Epithelial cell of esophagus (primary cell): ENCODE measurements at regions not wholly inside any gene's neighbourhood (a gene's known extent, or its start where the extent isn't known, plus 50 kb on each side); places are given as distances from the start of the nearest gene placed in this dataset.
"Not testable (repeated sequence)": the region's sequence is repeated elsewhere in the genome, so short reads cannot be mapped to it uniquely, and the experiment has no call there.

Experiments used
- DNase-seq: peaks from one replicate; pipeline ENCODE4 v3.0.0; 2010; ENCODE audit warnings: low read depth
- H3K4me3 ChIP-seq: 2 replicates; pipeline ENCODE4 v1.5.1; 2011; ENCODE audit warnings: mild to moderate bottlenecking, low read length, control low read depth
- TF ChIP-seq, protein P1 (sequence below): IDR thresholded peaks from 2 replicates; pipeline ENCODE4 v1.5.1; 2011; ENCODE audit warnings: low read depth, mild to moderate bottlenecking, low read length, control low read depth, inconsistent platforms; ENCODE audit not compliant: insufficient read depth; ENCODE audit errors: missing control alignments

DNA sequence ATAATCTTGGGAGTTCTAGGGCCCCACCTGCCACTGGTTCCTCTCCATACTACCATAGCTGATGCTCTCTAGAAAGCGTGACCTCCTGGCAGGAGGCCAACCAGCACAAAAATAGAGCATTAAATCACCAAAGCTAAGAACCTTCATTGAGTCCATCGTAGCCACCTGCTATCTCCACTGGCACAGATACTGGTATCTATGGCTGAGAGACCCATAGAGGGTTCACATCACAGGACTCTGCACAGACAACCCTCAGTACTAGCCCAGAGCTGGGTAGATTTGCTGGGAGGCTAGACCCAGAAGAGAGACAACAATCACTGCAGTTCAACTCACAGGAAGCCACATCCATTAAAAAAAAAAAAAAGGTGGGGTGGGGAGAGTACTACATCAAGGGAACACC is 509.1 kb downstream of the DTWD2 start:
- TF ChIP-seq, protein P1, sequence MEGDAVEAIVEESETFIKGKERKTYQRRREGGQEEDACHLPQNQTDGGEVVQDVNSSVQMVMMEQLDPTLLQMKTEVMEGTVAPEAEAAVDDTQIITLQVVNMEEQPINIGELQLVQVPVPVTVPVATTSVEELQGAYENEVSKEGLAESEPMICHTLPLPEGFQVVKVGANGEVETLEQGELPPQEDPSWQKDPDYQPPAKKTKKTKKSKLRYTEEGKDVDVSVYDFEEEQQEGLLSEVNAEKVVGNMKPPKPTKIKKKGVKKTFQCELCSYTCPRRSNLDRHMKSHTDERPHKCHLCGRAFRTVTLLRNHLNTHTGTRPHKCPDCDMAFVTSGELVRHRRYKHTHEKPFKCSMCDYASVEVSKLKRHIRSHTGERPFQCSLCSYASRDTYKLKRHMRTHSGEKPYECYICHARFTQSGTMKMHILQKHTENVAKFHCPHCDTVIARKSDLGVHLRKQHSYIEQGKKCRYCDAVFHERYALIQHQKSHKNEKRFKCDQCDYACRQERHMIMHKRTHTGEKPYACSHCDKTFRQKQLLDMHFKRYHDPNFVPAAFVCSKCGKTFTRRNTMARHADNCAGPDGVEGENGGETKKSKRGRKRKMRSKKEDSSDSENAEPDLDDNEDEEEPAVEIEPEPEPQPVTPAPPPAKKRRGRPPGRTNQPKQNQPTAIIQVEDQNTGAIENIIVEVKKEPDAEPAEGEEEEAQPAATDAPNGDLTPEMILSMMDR, result no peak
- H3K4me3 ChIP-seq, result no peak overlapping the region
- DNase-seq, result no peak

DNA sequence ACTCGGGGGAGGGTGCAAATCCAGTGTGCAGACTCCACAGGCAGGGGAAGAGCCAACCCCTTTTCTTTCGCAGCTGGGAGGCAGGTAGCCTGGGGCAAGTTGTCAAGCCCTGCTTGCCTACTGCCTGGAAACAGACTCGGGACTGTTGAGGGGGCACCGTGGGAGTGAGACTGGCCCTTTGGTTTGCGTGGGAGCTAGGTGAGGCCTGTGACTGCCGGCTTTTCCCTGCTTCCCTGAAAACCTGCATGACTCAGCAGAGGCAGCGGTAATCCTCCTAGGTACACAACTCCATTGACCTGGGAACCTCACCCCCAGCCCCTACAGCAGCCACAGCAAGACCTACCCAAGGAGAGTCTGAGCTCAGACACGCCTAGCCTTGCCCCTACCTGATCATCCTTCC is 509.5 kb downstream of the DTWD2 start:
- no peak overlapping the region for H3K4me3 ChIP-seq
- no peak for DNase-seq
- TF ChIP-seq, protein P1, result no peak

DNA sequence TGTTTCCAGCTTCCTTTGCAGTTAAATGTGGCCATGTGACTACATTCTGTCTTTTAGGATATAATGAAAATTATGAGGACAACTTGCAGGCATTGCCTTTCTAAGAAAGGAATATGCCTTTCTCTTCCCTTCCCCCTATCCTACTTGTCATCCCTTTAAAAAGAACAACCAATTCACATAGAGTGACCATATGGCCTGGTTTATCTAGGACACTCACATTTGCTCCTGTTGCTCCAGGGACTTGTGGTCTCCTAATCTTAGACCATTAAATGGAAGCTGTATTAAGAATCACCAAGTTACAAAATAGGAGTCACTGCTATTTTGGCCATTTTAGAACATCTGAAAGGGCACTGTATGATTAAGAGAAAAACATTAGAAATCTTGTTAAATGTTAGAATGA is 520.3 kb downstream of the DTWD2 start:
- no peak for DNase-seq
- H3K4me3 ChIP-seq, result no peak overlapping the region
- TF ChIP-seq, protein P1, result no peak

DNA sequence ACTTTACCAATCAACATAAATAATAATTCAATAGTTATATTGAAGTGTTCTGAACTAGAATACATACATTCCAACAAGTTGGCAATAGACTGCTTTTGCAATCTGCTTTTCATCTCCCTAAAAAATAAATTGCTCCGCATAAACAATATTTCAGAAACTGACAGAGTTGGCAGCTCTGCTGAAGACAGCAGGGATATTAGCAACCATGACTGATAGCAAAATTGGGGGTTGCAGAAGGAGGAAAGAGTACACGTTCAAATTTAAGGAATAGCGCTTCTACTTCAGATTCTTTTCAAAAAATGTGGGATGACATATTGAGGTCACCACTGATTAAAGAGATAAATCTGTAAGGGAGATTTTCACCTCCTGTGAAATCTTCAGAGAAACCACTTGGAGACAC is 521.2 kb downstream of the DTWD2 start:
- H3K4me3 ChIP-seq, result no peak overlapping the region
- TF ChIP-seq, protein P1, result no peak

DNA sequence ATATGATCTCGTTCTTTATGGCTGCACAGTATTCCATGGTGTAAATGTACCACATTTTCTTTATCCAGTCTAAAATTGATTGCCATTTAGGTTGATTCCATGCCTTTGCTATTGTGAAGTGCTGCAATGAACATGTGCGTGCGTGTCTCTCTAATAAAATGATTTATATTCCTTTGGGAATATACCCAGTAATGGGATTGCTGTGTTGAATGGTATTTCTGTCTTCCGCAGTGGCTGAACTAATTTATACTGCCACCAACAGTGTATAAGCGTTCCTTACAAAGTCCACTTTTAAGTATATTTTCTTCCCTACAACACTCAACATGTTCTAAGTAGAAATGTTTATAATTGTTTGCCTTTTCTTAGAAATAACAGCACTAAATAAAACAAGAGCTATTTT is 521.9 kb downstream of the DTWD2 start:
- no peak for DNase-seq
- no peak overlapping the region for H3K4me3 ChIP-seq
- TF ChIP-seq, protein P1, result no peak

More for the DNA sequence above, 521.2 kb downstream of the DTWD2 start:
- no peak for DNase-seq

DNA sequence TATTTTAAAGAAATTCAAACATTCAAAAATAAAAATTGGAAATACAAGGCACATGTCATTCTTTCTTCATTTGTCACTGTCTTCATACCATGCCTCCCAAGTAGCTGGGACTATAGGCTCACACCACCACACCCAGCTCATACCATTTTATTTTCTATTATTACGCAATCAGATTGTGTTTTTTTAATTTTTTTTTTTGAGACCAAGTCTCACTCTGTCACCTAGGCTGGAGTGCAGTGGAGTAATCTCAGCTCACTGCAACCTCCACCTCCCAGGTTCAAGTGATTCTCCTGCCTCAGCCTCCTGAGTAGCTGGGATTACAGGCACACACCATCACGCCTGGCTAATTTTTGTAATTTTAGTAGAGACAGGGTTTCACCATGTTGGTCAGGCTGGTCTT is 526.1 kb downstream of the DTWD2 start:
- DNase-seq, H3K4me3 ChIP-seq: not testable (repeated sequence)

DNA sequence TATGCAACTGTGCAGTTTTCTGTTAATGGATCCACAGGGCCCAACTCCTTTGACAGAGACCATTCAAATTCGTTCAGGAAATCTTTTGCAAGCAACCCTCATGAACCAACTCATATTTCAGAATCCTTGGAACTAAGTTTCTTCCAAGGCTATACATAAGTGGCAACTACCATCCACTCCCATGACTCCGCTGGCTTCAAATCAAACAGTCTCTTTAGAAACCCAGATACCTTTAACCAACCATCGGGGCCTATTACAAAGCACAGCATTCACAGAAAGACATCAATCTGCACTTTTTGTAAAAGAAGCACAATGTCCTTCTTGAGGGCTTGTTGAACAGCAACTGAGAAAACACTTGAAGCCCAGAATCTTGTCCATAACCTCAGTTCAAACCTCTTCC is 526.9 kb downstream of the DTWD2 start:
- H3K4me3 ChIP-seq, result no peak overlapping the region
- DNase-seq, result no peak
- TF ChIP-seq, protein P1, result no peak

DNA sequence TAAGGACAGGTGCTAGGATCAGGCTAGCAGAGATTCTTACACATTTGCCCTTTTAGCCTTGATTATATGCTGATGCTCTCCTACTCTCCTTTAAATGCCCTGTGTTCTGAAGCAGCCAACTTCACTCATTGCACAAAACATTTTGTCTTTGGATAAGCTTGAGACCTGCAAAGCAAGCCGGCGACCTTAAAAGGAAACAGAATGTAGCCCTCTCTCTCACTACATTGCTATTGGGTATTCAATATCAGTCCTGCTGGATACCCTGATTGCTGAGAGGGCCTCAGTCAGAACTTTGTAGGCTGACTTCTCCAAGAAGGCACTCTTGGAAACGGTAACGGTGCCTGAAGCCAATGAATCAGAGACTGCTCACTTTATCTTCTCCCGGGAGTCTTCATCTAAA is 528.9 kb downstream of the DTWD2 start:
- DNase-seq, result no peak
- no peak overlapping the region for H3K4me3 ChIP-seq
- TF ChIP-seq, protein P1, result no peak
